ENCODE measurements at regions not wholly inside any gene's neighbourhood (a gene's known extent, or its start where the extent isn't known, plus 50 kb on each side); places are given as distances from the start of the nearest gene placed in this dataset.

- ATAC-seq (ENCODE audit: low read depth) (no peak), DNase-seq (no peak)
- Mint-ChIP-seq H3K27me3 (no peaks in the 10 kb centered on the region), H3K4me3 (no peak overlapping the region), H3K9me3 (ENCODE audit: insufficient read depth) (peaks cover 4% of the 10 kb centered on the region), H3K27ac (no peak overlapping the region), H3K4me1 (no peaks in the 10 kb centered on the region)
- WGBS (ENCODE audit: insufficient coverage) = 100% methylated on average over 5 of the region's 5 CpGs
- H2AFZ ChIP-seq (ENCODE audit: insufficient read depth, low read depth, low read length, poor library complexity, severe bottlenecking) = no peak overlapping the region
- H3K4me1 ChIP-seq (ENCODE audit: control insufficient read depth in 2 of 2, insufficient read depth in 2 of 2, low read length in 2 of 2) = no peaks in the 10 kb centered on the region
- H3K27ac ChIP-seq (ENCODE audit: low read length in 2 of 2) = no peak overlapping the region
- no peak overlapping the region for H3K9ac ChIP-seq (ENCODE audit: low read length)
- no peak for TF ChIP-seq EZH2 (IDR thresholded peaks at IDR 0.05; ENCODE audit: borderline replicate concordance, insufficient read depth, low read depth, low read length, poor library complexity, severe bottlenecking)
- TF ChIP-seq CTCF (IDR thresholded peaks at IDR 0.05) = no peak
- no peak overlapping the region for H3K4me2 ChIP-seq (replicated peaks; ENCODE audit: low read depth, low read length, poor library complexity, severe bottlenecking)
- no peaks in the 10 kb centered on the region for H3K27me3 ChIP-seq (replicated peaks in 1 of 4; ENCODE audit: control extremely low read depth in 1 of 4, control insufficient read depth in 3 of 4, insufficient read depth in 4 of 4, low read length in 3 of 4)
- no peaks in the 10 kb centered on the region for H4K20me1 ChIP-seq (ENCODE audit: control insufficient read depth, insufficient read depth, low read length, poor library complexity, severe bottlenecking)
- no peaks in the 10 kb centered on the region for H3K79me2 ChIP-seq (ENCODE audit: control insufficient read depth, insufficient read depth, low read length)
- H3K4me3 ChIP-seq (ENCODE audit: control extremely low read depth in 1 of 5, extremely low read depth in 1 of 5, insufficient read depth in 1 of 5, low read depth in 2 of 5, low read length in 4 of 5) = no peak overlapping the region
- CTCF ChIA-PET = no interaction called here
- POLR2A ChIA-PET = no interaction called here
- peaks cover 0 to 4% (median 0%) of the 10 kb centered on the region in 3 donors for H3K9me3 ChIP-seq (ENCODE audit: control extremely low read depth in 1 of 3, control insufficient read depth in 2 of 3, insufficient read depth in 1 of 3, low read length in 2 of 3)
- no peaks in the 10 kb centered on the region for H3K36me3 ChIP-seq (replicated peaks in 1 of 2; ENCODE audit: control extremely low read depth in 1 of 2, control insufficient read depth in 1 of 2, extremely low read depth in 1 of 2, insufficient read depth in 2 of 2, low read length in 1 of 2)
- intact Hi-C loops (cut with micrococcal nuclease) = no loop called here
Measured at GRCh38 chr9:11794984-11795383, 898.2 kb upstream of the TYRP1 start.

GRCh38 chr9:11805969-11806368, 887.2 kb upstream of the TYRP1 start:
- Mint-ChIP-seq H3K27ac (no peak overlapping the region), H3K27me3 (no peaks in the 10 kb centered on the region), H3K4me3 (no peak overlapping the region), H3K4me1 (no peaks in the 10 kb centered on the region), H3K9me3 (ENCODE audit: insufficient read depth) (peaks cover 11% of the 10 kb centered on the region)
- Histone ChIP-seq H3K27ac (ENCODE audit: low read length in 2 of 2) (no peak overlapping the region), H3K9ac (ENCODE audit: low read length) (no peak overlapping the region), H3K36me3 (replicated peaks in 1 of 2; ENCODE audit: control extremely low read depth in 1 of 2, control insufficient read depth in 1 of 2, extremely low read depth in 1 of 2, insufficient read depth in 2 of 2, low read length in 1 of 2) (no peaks in the 10 kb centered on the region), H3K9me3 (ENCODE audit: control extremely low read depth in 1 of 3, control insufficient read depth in 2 of 3, insufficient read depth in 1 of 3, low read length in 2 of 3) (no peaks in the 10 kb centered on the region), H3K4me2 (replicated peaks; ENCODE audit: low read depth, low read length, poor library complexity, severe bottlenecking) (no peak overlapping the region), H4K20me1 (ENCODE audit: control insufficient read depth, insufficient read depth, low read length, poor library complexity, severe bottlenecking) (no peaks in the 10 kb centered on the region), H3K79me2 (ENCODE audit: control insufficient read depth, insufficient read depth, low read length) (no peaks in the 10 kb centered on the region), H3K4me3 (ENCODE audit: control extremely low read depth in 1 of 5, extremely low read depth in 1 of 5, insufficient read depth in 1 of 5, low read depth in 2 of 5, low read length in 4 of 5) (no peak overlapping the region), H2AFZ (ENCODE audit: insufficient read depth, low read depth, low read length, poor library complexity, severe bottlenecking) (no peak overlapping the region), H3K4me1 (ENCODE audit: control insufficient read depth in 2 of 2, insufficient read depth in 2 of 2, low read length in 2 of 2) (no peaks in the 10 kb centered on the region), H3K27me3 (replicated peaks in 1 of 4; ENCODE audit: control extremely low read depth in 1 of 4, control insufficient read depth in 3 of 4, insufficient read depth in 4 of 4, low read length in 3 of 4) (no peaks in the 10 kb centered on the region)
- WGBS (ENCODE audit: insufficient coverage) = 68% methylated on average over 3 of the region's 5 CpGs
- ChIA-PET CTCF (no interaction called here), POLR2A (no interaction called here)
- ATAC-seq (ENCODE audit: low read depth) (no peak), DNase-seq (no peak)
- intact Hi-C loops (cut with micrococcal nuclease) = no loop called here
- TF ChIP-seq EZH2 (IDR thresholded peaks at IDR 0.05; ENCODE audit: borderline replicate concordance, insufficient read depth, low read depth, low read length, poor library complexity, severe bottlenecking) = no peak

Measured in B cell (primary cell).